HG02623 (cell line): ENCODE measurements at regions not wholly inside any gene's neighbourhood (a gene's known extent, or its start where the extent isn't known, plus 50 kb on each side); places are given as distances from the start of the nearest gene placed in this dataset.

Experiments
- ATAC-seq: cut with Tn5 transposase; IDR thresholded peaks from one replicate; pipeline ENCODE4 v1.9.1; 2021; ENCODE audit warnings: moderate library complexity; ENCODE audit not compliant: unreplicated experiment

DNA sequence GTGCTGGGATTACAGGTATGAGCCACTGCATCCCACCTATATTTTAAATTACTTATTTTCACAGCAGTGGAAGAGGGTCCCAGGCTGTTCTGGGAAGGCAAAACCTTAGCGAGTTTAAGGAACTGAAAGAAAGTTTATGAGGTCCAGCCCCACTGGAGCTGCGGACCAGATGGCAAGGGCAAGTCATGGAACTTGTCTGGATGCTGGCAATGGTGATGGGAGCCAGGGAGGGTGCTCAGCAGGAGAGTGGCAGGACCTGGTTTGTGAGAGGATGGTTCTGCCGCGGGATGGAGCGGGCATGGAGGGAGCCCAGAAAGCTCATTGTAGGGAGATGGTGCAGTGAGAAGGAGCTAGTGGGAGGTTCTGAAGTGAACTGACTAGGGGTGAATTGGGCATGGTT, 50.6 kb upstream of the SLC45A1 start:
- ATAC-seq = no peak

DNA sequence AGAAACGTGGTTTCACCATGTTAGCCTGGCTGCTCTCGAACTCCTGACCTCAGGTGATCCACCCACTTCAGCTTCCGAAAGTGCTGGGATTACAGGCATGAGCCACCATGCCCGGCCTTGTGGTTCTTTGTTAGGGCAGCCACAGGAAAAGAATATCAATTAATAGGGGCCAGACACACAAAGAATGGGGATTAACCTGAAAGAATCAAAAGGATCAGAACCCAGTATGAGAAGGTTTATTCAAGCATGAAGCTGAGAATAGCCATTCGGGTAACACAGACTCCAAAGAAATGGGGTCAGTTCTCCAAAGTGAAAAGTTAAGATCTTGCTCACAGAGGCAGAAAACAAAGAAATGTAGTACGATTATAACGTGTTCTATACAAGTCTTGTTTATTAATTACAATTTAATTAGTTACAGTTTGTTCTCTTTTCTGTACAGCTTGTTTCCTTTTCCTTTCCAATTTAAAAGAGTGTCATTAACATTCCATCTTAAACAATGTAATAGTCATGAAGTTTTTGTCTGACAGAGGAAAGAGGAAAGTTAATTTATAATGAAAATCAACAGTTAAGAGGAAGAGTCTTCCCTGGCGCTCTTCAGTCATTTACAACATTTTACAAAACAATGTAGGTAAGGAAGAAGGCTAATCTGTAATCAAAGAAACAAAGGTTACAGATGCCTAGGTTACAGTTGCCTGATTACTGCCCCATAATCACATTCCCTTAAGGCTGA, 51.3 kb upstream of the SLC45A1 start:
- no peak for ATAC-seq

DNA sequence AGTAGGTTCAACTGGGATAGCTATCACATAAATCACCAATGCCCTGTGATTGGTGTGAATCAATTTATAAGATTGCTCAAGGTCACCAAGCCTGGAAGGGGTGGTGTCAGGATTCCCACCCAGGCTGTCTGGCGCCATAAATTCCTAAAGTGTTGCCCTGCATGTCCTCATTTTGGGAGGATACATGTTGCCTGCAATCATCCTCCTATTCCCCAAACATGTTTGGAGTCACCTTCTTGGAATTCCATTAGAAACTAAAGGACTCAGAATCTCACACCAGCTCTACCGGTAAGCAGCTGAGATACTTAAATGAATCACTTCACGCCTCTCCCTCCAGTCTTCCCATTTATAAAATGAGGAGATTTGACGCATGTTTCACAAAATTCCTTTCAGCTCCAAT, 54.1 kb upstream of the SLC45A1 start:
- no peak for ATAC-seq

DNA sequence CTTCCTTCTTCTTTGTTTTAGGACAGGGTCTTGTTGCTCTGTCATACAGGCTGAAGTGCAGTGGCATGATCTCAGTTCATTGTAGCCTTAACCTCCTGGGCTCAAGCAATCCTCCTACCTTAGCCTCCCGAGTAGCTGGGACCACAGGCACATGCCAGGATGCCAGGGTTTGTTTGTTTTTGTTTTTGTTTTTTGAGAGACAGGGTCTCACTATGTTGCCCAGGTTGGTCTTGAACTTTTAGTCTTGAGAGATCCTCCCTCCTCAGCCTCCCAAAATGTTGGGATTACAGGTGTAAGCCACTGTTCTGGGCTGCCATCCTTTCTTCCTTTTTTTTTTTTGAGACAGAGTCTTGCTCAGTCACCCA, 56.5 kb upstream of the SLC45A1 start:
- ATAC-seq = no peak

DNA sequence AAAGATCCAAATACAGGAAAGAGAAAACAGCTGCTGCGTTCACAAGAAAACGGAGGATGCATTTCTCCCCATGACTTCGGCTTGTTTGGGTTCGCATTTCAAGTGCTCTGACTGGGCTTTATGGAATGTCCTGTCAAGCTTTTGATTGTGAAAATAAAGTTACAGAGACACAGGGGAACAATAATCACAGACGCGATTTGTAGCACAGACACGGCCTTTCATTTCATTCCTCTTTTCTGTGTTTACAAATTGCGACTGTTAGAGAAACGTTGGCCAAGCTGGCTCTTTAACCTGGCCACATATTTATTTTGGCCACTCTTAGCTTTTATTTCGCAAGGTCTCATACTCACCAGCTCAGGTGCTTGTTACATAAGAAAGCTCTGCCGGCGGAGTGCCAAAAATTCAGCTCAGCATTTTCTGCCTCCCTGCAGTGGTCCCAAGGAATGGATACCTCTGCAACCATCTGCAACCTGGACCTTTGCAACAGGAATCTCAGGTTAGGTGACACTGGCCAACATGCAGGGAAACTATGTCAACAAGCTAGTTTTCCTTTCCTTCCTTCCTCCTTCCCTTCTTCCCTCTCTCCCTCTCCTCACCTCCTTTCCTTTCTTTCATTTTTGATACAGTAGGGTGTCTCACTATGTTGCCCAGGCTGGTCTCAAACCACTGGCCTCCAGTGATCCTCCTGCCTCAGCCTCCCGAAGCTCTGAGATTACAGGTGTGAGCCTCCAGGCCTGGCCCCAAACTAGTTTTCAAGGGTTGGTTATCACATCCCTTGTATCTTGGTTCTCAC, 58.2 kb upstream of the SLC45A1 start:
- ATAC-seq = no peak

DNA sequence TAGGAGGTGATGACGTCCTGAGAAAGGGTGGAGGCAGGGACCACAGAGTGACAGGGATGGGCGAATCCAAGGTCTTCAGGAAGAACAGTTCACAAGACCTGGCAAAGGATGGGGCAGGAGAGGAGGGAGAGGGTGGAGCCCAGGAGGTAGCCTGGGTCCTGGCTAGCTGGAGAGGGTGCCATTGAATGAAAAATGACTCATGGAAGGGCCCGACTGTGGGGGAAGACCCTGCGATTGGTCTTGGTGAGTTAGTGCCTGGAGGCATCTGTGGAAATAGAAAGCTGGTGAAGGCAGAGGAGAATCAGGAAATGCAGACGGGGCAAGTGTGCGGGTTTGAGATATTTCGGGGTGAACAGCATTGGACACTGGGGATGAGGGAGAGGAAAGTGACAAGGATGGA, 60.3 kb upstream of the SLC45A1 start:
- no peak for ATAC-seq

DNA sequence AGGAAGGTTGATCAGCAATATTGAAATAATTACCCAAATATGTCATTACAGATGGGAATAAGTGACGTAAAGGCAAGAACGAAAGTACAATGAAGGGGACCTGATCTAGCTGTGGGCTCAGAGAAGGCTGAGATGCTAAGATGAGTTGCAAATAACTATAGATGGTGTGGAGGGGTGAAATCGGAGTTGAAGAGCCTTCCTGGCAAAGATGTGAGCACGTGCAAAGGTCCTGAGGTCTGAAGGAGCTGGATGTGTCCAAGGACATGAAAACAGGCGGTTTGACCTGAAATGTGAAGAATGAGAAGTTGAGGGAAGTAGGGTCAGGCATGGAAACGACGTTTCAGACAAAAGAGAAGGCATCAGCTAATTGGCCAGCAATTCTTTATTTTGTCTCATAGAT, 61.6 kb upstream of the SLC45A1 start:
- ATAC-seq = no peak

DNA sequence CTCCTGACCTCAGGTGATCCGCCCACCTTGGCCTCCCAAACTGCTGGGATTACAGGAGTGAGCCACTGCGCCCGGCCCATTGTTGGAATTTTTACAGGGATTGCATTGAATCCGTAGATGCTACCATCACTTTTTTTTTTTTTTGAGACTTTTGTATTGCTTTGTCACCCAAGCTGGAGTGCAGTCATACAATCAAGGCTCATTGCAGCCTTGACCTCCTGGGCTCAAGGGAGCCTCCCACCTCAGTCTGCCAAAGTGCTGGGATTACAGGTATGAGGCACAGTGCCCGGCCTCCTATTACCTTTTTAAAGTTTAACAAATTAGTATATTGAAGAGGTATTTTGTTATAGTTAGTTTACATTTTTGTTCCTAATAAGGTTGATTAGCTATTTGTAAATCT, 62.2 kb upstream of the SLC45A1 start:
- no peak for ATAC-seq

DNA sequence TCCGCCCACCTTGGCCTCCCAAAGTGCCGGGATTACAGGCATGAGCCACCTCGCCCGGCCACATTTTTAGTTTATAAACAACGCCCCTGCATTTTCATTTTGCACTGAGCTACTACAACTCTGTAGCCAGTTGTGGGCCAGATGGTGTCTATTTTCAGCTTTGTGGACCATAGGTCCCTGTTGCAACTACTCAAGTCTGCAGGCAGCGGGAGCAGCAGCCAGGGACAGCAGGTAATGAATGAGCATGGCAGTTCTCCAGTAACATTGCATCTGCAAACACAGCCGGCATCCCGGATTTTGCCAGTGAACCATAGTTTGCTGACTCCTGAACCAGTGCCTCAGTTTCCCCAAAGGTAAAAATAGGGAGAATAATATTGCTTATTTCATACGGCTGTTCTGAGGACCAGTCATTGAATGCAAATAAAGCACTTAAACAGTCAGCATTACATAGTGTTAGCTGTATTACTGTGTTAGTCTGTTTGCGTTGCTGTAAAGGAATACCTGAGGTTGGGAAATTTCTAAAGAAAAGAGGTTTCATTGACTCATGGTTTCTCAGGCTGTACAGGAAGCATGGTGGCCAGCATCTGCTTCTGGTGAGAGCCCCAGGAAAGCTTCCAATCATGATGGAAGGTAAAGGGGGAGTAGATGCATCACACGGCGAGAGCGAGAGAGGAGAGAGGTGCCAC, 65.5 kb upstream of the SLC45A1 start:
- no peak for ATAC-seq

DNA sequence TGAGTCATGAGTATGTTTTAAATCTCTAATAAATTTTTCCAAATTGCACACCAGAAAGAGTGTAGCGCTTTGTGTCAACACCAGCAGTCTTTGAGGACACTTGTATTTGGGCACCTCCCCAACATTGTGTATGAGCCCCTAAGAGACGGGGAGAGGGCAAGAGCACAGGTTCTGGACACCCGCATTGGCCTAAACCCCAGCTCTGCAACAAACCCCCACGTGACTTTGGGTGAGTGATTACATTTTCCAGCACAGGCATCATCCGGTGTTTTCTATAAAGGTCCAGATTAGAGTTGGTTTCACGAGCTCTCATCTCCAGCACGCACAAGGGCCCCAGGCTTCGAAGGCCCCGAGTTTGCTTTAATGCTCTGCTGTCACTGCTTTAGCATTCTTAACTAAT, 66.3 kb upstream of the SLC45A1 start:
- ATAC-seq = no peak

DNA sequence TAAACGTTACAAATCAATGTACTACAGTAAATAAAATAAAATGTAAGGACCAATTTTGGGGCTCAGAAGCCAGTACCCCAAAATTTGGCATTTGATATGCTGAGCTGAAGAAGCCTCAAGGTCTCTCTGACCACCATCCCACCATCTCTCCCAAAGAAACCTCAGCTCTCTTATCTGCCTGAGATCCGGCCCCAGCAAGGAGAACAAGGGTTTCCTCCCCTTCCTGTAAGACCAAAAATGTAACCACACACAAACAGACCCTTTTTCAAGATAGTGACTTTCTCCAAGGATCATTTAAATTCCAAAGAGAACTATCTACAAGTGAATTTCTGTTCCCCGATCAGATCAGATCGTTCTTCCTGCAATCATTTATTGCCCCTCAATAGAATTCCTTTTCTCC, 68.1 kb upstream of the SLC45A1 start:
- ATAC-seq = no peak

DNA sequence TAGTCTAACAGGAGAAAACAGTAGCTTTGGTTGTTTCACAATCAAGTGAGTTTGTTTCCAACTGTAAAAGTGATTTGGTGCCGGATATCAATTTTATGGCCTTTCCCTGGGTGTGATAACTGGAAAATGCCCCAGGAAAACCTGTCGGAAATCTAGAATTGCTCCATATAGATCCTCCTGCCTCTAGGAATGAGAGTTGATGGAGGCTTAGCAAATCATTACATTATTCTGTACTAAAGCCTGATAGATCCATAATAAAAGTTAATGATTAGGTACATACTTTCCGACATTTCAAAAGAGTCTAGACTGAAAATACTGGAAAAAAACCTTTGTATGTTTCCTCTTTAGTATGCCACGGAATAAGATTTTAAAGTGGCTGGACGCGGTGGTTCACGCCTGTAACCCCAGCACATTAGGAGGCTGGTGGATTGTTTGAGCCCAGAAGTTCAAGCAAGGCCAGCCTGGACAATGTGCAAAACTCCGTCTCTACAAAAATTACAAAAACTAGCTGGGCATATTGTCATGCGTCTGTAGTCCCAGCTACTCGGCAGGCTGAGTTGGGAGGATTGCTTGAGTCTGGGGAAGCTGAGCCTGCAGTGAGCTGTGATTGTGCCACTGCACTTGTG, 70.0 kb upstream of the SLC45A1 start:
- no peak for ATAC-seq

DNA sequence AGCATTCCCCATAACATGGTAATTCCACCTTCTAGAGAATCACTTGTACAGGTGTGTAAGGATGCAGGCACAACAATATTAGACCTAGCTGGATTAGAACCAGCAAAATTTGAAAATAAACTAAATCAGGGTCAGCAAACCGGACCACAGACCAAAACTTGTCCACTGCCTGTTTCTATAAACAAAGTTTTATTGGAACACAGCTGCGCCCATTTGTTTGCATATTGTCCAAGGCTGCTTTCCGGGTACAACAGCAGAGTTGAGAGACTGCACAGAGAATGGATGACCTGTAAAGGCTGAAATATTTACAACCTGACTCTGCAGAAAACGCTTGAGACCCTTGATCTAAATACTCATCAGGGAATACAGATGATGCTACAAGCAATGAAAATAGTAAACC, 73.6 kb upstream of the SLC45A1 start:
- ATAC-seq = no peak

DNA sequence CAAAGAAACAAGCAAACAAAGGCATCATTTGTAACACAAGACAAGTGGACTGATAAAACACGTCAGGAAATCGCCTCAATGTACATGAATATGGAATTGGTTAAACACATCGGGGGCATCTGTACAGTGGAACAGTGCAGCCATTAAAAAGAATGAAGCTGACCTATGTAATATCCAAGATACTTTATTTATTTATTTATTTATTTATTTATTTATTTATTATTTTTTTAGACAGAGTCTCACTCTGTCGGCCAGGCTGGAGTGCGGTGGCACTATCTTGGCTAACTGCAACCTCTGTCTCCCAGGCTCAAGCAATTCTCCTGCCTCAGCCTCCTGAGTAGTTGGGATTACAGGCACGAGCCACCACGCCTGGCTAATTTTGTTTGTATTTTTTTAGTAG, 75.4 kb upstream of the SLC45A1 start:
- no peak for ATAC-seq

DNA sequence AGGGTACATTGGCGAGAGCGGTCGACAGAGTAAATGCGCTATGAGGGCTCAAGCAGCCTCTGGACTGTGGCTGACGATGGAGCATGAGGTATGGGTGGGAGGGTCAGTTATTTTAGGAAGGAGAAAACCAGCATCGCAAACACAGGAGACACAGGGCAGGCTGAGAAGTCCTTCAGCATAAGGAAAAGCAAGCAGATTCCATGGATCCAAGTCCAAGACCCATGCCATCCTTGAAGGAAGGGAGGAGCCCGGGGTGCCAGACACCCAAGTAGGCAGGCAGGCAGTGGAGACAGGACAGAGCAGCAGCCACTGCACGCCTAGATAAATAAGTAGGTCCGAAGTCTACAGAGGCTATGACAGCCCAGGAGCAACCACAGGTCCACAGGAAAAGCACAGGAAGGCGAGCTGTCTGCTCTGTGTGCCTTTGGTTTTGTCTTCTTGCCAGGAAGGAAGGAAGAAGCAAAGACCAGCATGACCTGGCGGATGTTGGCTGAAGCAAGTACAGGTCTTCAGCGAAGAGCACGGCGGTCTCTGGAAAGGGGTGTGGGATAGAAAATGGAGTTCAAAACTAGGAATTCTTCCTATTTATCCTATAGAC, 76.4 kb upstream of the SLC45A1 start:
- ATAC-seq = no peak

DNA sequence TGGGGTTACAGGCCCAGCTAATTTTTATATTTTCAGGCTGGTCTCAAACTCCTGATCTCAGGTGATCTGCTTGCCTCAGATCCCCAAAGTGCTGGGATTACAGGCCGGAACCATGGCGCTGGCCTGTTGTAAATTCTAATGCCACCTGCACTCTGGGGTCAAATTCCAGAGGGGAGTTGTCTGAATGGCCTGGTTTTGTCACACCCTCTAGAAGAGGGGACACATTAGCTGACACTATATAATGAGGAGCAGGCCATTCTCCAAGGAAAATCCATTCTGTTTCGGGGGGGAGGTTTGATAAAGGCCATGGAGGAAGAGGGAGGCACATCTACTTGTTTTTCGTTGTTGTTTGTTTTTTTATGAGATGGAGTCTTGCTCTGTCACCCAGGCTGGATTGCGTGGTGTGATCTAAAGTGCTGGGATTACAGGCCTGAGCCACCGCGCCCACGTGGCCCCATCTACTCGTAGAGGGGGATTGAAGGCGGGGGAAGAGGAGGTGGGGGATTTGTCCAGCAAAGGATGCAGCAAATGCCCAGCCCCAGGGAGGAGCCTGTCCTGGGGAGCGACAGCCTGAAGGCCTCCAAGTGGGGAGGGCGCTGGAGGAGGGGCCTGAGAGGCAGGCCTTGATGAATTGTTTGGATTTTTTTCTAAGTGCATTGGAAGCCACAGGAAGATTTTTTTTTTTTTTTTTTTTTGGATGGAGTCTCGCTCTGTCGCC, 78.4 kb upstream of the SLC45A1 start:
- no peak for ATAC-seq

DNA sequence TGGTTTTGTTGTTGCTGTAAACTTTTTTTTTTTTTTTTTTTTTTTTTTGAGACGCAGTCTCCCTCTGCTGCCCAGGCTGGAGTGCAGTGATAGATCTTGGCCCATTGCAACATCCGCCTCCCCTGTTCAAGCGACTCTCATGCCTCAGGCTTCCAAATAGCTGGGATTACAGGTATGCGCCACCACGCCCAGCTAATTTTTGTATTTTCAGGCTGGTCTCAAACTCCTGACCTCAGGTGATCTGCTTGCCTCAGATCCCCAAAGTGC, 78.9 kb upstream of the SLC45A1 start:
- ATAC-seq = no peak

DNA sequence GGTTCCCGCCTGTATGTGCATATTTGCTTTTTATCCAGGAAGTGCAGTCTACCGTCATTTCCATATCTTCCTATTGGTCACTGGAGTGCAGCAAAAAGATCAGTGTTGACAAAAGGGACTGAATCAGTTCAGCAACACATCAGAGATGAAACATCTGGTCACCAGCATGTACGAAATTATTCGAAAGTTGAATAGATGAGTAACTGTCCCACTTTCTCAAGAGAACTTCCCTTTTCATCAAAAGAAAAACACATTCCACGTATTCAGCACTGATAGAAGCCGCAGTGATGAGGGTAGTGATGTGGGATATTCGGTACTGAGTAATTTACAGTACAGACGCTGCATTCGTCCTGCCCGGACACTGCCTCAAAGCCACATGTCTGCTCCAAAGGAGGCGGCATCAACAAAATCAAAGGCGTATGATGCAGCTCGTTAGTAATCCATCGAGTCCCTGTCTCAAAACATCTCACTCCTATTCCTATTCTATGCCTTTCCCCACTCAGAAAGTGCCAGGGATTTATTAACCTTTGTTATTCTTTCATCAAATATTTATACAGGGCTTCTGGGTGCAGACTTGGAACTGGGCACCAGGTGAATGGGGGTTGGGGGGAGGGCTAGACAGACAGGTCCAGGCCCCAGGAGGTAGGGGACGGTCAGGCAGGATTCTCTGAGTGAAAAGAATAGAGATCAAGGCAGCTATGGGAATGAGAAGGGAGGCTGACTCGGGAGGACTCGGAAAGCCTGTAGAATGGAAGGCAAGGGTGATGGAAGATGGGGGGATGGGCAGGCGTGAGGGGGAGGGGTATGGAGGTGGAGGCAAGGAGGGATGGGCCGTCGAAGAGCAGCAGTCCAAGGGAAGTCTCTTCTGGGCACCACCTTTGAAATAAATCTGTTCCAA, 79.5 kb upstream of the SLC45A1 start:
- ATAC-seq = no peak

DNA sequence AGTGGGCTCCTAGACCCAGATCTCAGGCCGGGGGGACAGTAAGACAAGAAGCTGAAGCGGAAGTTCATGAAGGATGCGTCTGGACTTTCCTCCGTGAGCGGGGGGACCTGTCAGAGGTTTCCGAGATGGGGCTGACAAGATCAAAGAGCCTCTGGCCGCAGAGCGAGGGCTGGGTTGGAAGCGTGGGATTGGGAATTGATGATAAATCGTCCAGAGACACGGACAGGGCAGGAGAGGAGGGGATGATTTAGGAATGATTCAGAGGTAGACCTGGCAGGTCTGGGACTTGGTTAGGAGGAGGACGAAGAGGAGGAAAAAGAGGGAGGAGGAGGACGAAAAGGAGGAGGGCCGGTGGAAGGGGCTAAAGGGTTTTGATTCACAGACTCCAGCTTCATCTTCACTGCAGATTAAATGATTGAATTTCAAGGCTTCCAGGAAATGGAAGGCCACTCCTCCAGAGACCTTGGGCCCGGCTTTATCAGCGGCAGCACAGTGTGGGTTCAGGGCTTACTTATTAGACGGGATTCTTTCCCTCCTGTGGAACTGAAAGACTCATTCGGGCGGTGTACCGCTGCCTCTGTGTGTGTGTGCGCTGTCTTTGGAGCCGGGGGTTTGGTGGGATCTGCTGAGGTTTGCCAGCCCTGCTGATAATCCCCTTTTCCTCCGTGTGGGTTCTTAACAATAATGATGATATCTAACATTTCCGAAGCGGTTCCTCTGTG, 85.7 kb upstream of the SLC45A1 start:
- no peak for ATAC-seq
